ENCODE measurements at regions not wholly inside any gene's neighbourhood (a gene's known extent, or its start where the extent isn't known, plus 50 kb on each side); places are given as distances from the start of the nearest gene placed in this dataset.

DNA sequence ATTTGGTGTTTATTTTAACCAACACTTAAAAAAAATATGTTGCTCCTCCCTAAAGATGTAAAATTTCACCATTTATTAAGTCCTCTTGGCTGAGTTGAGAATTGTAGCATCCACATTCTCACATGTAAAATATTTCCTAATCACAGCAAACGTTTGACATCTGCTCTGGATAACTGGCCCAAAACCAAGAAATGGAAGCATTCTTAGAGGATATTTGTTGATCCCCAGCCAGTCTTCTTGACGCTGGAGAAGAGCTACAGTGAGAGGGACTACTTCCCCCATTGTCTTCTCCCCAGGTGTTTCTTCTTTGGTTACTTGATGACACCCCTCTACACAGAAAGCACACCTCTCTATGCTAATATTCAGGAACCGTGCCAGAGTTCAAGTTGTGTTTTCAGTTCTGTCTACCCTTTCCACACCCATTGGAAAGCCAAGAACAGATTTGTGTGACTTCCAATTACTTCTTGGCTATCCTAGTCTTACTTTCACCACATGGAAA is 454.5 kb upstream of the JAG1 start:
- intact Hi-C loops (cut with DNase I, micrococcal nuclease): no loop called here
- Mint-ChIP-seq H3K27ac (no peak overlapping the region), H3K27me3 (no peaks in the 10 kb centered on the region), H3K36me3 (ENCODE audit: low read depth) (no peaks in the 10 kb centered on the region), H3K9me3 (peaks cover 17% of the 10 kb centered on the region), H3K4me1 (ENCODE audit: low read depth) (no peaks in the 10 kb centered on the region), H3K4me3 (no peak overlapping the region)
- no peaks in the 10 kb centered on the region for H3K9me3 ChIP-seq (ENCODE audit: control insufficient read depth in 1 of 2, insufficient read depth in 1 of 2, low read length in 2 of 2)
- H3K4me1 ChIP-seq (ENCODE audit: insufficient read depth, low read length): no peaks in the 10 kb centered on the region
- H3K27me3 ChIP-seq (ENCODE audit: control insufficient read depth in 1 of 2, insufficient read depth in 2 of 2, low read length in 2 of 2): no peaks in the 10 kb centered on the region
- TF ChIP-seq, protein P1, sequence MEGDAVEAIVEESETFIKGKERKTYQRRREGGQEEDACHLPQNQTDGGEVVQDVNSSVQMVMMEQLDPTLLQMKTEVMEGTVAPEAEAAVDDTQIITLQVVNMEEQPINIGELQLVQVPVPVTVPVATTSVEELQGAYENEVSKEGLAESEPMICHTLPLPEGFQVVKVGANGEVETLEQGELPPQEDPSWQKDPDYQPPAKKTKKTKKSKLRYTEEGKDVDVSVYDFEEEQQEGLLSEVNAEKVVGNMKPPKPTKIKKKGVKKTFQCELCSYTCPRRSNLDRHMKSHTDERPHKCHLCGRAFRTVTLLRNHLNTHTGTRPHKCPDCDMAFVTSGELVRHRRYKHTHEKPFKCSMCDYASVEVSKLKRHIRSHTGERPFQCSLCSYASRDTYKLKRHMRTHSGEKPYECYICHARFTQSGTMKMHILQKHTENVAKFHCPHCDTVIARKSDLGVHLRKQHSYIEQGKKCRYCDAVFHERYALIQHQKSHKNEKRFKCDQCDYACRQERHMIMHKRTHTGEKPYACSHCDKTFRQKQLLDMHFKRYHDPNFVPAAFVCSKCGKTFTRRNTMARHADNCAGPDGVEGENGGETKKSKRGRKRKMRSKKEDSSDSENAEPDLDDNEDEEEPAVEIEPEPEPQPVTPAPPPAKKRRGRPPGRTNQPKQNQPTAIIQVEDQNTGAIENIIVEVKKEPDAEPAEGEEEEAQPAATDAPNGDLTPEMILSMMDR (IDR thresholded peaks at IDR 0.05): no peak
- ATAC-seq (ENCODE audit: poor library complexity): no peak
- H3K36me3 ChIP-seq (ENCODE audit: insufficient read depth, low read length): no peaks in the 10 kb centered on the region
- H3K4me3 ChIP-seq (ENCODE audit: low read length): no peak overlapping the region
- POLR2A ChIA-PET: no interaction called here
- CTCF ChIA-PET: no interaction called here
- no peak overlapping the region for H3K27ac ChIP-seq (ENCODE audit: low read depth in 1 of 2, low read length in 2 of 2)
- no peak for DNase-seq

GRCh38 chr20:11128721-11129120 is 454.9 kb upstream of the JAG1 start:
- intact Hi-C loops (cut with DNase I, micrococcal nuclease): no loop called here
- DNase-seq: no peak
- Mint-ChIP-seq H3K4me1 (ENCODE audit: low read depth) (no peaks in the 10 kb centered on the region), H3K9me3 (peaks cover 17% of the 10 kb centered on the region), H3K36me3 (ENCODE audit: low read depth) (no peaks in the 10 kb centered on the region), H3K27ac (no peak overlapping the region), H3K27me3 (no peaks in the 10 kb centered on the region), H3K4me3 (no peak overlapping the region)
- TF ChIP-seq, protein P1 (IDR thresholded peaks at IDR 0.05): no peak
- POLR2A ChIA-PET: no interaction called here
- Histone ChIP-seq H3K4me1 (ENCODE audit: insufficient read depth, low read length) (no peaks in the 10 kb centered on the region), H3K36me3 (ENCODE audit: insufficient read depth, low read length) (no peaks in the 10 kb centered on the region), H3K9me3 (ENCODE audit: control insufficient read depth in 1 of 2, insufficient read depth in 1 of 2, low read length in 2 of 2) (no peaks in the 10 kb centered on the region), H3K27ac (ENCODE audit: low read depth in 1 of 2, low read length in 2 of 2) (no peak overlapping the region), H3K4me3 (ENCODE audit: low read length) (no peak overlapping the region), H3K27me3 (ENCODE audit: control insufficient read depth in 1 of 2, insufficient read depth in 2 of 2, low read length in 2 of 2) (no peaks in the 10 kb centered on the region)
- CTCF ChIA-PET: no interaction called here
- no peak for ATAC-seq (ENCODE audit: poor library complexity)

DNA sequence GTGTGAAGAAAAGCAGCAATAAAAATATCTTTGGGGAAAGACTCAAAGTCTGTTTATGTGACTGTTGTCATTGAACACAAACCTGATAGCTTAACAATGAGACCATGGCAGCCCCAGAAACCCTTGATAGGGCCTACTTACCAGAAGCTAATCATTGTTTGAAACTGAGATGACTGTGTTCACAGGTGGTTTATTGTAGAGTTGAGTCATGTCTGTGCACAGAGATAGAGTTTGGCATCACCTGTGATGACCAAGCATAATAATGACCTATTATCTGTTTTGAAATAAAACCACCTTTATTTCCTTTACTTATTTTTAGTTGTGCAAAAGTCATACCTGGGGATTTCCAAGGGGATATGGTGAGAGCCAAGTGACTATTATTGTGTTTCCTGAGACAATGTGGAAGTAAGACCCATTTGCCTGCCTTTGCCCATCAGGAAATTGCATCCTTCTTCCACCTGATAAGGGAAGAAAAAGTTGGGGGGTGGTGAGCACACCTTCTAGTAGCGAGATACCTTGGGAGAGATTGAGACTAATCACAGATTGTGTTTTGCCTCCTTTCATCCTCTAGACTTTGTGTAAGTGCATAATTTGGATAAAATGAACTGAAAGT is 456.9 kb upstream of the JAG1 start:
- H3K9me3 ChIP-seq (ENCODE audit: control insufficient read depth in 1 of 2, insufficient read depth in 1 of 2, low read length in 2 of 2): no peaks in the 10 kb centered on the region
- H3K4me3 ChIP-seq (ENCODE audit: low read length): no peak overlapping the region
- ATAC-seq (ENCODE audit: poor library complexity) (no peak), DNase-seq (no peak)
- Mint-ChIP-seq H3K27me3 (no peaks in the 10 kb centered on the region), H3K9me3 (peaks cover 12% of the 10 kb centered on the region), H3K36me3 (ENCODE audit: low read depth) (no peaks in the 10 kb centered on the region), H3K4me1 (ENCODE audit: low read depth) (no peaks in the 10 kb centered on the region), H3K4me3 (no peak overlapping the region), H3K27ac (no peak overlapping the region)
- H3K36me3 ChIP-seq (ENCODE audit: insufficient read depth, low read length): no peaks in the 10 kb centered on the region
- POLR2A ChIA-PET: no interaction called here
- TF ChIP-seq, protein P1 (IDR thresholded peaks at IDR 0.05): no peak
- CTCF ChIA-PET: no interaction called here
- H3K27ac ChIP-seq (ENCODE audit: low read depth in 1 of 2, low read length in 2 of 2): no peak overlapping the region
- no peaks in the 10 kb centered on the region for H3K27me3 ChIP-seq (ENCODE audit: control insufficient read depth in 1 of 2, insufficient read depth in 2 of 2, low read length in 2 of 2)
- intact Hi-C loops (cut with DNase I, micrococcal nuclease): no loop called here
- no peaks in the 10 kb centered on the region for H3K4me1 ChIP-seq (ENCODE audit: insufficient read depth, low read length)

Data from CD4-positive, alpha-beta T cell (primary cell).